GM21576 (cell line): ENCODE measurements at regions not wholly inside any gene's neighbourhood (a gene's known extent, or its start where the extent isn't known, plus 50 kb on each side); places are given as distances from the start of the nearest gene placed in this dataset.

Experiments
- ATAC-seq: cut with Tn5 transposase; IDR thresholded peaks from one replicate; pipeline ENCODE4 v1.9.1; 2021; ENCODE audit warnings: mild to moderate bottlenecking, moderate library complexity; ENCODE audit not compliant: unreplicated experiment

DNA sequence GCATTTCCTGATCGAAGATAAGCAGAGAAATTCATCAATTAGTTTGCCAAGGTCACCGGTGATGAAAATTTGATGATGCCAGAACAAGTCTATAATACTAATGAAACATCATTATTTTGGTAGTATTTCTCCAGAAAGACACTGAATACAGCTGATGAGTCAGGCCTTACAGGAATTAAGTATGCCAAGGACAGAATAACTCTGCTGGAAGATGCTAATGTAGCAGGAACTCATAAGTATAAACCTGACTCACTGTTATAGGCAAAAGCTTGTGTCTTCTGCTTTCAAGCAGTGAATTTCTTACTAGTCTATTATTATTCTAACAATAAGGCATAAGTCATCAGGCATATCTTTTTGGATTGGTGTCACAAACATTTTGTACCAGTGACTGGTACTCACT, 1825.1 kb upstream of the IGFBP7 start:
- ATAC-seq: no peak

DNA sequence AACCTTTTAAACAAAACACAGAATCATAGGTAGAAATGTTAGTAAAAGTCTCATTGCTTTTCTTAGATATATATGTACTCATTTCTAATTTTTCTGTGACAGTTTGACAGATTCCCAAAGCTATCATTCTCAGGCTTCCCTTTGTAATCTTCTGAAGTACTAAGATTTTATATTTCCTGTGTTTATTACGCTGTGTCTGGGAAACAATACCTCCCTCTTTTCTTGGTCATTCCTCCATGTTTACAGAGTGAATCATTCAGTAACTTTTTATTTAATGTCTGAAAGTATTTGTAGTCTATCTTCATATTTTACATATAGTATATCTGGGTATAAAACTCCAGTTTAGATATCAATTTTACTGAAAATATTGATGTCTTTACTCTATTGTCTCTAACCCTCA, 1826.3 kb upstream of the IGFBP7 start:
- no peak for ATAC-seq

DNA sequence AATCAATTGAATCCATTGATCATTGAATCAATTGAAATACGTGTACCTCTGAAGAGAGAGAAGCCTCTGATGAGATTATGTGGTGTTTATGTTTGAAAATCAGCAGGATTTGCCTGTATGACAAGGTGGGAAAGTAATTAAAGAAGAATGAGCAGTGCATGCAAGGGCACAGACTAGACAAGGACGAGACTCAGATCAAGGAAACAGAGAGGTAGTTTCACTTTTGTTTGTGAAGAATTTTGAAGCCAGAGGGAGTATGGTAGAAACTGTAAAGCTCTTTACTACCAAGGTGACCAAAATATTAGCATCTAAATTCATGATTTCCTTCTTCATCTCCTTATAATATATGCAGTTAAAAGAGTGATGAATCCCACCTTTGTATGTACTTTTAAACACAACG, 1830.0 kb upstream of the IGFBP7 start:
- ATAC-seq: no peak

DNA sequence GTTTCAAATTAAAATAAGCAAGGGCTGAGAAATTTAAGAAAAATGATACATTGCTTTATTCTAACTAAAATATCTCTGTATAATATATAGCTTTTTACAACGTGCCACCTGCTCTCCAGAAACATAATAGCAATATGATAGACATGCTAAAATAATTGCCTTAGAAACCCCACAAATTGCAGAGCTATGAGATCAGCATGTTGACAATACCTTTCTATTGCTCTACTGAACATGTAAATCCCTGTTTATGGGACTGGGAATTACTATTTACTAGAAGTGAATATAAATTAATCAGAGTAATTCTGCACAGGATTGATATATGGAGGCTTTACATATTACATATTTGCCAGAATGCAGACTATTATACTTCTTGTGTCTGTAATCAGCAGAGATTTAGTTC, 1831.1 kb upstream of the IGFBP7 start:
- no peak for ATAC-seq

DNA sequence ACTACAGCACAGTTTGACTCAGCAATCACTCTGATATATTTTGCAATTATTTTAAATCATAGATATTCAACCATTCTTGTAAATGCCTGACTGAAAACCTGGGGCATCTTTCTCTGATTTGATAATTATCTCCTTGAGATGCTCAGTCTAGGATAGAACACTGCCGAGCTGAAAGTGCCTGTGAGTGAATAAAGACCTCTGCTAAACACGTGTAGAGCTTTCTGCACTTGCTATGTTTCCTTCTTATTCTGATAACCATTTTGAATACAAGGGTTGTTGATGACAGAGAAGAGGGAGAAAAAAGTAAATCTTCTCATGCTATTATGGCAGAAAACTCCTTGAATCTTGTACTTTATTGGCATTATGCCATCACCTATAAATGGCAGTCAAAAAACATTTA, 1843.4 kb upstream of the IGFBP7 start:
- no peak for ATAC-seq

DNA sequence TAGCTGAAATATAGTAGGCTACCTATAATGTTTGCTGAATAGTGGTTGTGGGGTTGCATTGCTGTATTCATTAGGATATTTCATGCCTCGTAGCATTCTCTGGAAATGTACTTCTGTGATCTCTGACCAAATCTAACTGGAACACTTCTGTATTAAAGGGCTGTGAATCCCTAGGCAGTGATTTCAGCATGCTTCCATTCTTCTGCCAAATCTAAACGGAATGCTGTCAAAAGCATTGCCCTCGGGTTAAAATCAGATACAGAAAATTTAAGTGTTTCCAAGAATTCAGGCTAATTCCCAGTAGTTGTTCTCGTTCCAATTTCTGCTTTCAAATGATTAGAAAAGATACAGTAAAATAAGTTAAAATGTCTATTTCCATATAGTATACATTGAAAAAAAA, 1847.5 kb upstream of the IGFBP7 start:
- no peak for ATAC-seq

DNA sequence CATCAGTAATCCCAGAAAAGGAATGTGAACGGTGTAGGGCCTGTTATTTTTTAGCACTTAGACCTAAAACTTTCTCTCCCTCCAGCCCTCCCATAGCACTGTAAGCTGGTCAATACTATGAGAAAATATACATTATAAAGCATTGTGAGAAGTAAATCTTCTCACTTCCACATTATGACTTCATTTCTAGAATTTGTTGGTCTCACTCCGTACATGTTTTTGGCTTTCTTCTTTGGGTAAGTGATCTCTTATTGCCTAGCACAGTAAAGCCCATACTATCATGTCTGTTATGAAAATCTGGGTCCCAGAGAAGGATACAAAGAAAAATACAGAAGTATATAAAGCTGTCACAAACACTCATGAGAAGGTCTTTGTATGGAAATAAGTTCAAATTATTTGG, 1851.1 kb upstream of the IGFBP7 start:
- no peak for ATAC-seq

DNA sequence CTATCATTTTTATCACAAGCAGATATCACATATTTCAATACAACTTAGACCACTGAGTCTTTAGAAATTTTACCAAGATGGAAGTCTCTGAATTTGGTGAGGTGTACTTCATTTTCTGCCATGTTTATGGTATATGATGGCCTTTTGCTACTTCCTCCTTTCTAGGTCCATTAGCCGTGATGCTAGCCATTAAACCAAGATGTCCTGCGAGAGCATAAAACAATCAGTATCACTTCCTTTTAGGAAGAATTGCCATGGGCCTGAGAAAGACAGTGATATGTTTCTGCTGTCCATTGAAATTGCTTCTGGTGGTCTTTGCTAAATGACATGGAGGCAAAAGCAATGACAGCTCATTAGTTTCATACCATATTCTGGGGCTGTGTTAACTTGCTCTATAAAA, 1851.7 kb upstream of the IGFBP7 start:
- no peak for ATAC-seq

DNA sequence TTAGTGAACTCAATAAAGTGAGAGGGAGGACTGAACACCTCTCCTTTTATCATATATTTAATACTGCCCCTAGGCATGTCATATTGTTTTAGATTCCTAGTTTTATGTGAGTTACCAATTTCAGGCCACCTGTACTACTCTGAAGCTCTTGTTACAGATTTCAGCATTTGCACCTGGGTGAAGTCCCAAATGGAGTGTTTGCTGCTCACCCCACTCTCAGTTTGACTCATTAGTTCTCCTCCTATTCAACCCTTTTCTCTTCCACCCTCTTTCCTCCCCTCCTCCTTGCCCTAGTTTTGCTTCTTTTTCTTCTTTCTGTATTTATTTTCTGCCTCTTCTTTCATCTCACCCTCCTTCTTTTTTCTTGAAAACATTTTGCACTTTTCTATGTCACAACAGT, 1852.2 kb upstream of the IGFBP7 start:
- no peak for ATAC-seq

DNA sequence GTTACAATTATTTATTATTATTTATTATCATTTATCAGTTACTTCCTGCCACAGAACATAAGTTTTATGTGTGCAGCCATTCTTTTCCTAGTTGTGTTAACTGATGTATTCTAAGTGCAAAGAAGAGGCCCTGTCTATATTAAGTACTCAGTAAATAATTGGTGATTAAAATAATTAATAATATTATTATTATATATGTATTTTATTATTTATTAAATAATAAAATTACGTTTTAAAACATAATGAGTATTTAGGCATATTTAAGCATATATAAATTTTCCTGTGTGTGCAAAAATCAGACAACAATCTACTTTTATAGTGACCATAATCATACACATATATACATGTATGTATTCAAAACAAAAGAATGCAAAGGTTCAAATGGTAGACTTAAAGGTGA, 1871.6 kb upstream of the IGFBP7 start:
- ATAC-seq: no peak

DNA sequence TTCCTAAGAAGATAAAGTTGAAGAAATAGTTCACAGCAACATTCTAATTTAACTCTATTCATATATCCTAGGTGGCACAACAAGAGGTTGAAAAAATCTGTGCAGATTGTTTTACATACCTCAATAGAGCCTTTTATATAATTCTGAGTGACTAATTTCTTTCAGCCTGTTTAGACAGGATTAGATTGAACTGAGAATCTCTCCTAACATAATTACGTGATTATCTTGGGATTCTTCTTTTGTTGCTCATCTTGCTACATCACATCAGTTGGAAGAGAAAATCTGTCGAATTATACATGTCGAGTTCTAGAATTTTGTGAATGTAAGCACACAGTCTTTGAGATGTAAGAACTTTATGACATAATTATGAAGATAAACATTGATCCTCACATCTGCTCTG, 1873.7 kb upstream of the IGFBP7 start:
- no peak for ATAC-seq

DNA sequence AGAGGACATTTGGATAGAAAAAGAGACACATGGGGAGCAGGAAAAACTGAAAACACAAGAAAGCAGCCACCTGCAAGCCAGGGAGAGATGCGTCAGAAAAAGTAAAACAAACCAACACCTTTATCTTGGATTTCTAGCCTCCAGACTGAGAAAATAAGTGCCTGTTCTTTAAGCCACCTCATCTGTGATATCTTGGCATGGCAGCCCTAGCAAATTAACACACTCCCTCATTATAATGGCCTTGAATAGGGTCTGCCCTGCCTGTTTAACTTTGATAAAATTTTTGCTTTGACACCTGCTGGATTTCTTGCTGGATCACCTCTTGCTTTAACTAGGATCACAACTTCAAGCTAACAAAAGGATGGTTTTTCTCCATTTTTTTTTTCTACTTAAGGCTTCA, 1892.0 kb upstream of the IGFBP7 start:
- ATAC-seq: no peak

DNA sequence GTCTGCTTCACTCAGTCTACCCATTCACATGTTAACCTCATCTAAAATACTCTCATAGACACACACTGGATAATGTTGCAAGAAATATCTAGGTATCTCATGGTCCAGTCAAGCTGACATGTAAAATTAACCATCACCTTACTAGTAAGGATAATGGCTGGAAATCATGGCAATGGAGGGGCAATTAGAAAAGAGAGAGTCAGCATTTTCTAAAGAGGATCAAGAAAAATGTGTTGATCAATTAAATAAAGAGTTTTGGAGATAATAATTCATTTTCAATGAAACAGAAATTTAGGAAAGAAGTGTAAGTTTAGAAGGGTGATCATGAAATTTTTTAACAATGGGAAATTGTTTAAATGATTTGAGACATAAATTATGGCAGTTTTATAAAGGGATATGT, 1914.1 kb upstream of the IGFBP7 start:
- no peak for ATAC-seq

DNA sequence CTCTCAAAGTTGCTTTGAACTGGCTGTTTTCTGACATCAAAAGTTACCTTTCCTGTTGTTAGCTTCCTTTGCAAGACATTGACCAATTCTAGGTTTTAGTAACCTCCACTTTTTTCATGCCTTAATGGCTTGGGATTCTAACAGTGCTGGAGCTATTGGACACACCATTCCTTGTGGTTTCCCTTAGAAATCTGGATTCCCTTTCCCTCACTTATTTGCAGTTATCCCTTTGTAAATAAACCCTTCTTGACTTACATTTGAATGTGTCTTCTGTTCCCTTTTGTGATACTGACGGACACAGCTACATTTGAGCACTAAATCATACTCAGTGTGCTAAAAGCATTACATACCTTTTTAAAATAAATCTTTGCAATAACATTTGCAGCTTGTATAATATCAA, 1927.6 kb upstream of the IGFBP7 start:
- ATAC-seq: no peak

DNA sequence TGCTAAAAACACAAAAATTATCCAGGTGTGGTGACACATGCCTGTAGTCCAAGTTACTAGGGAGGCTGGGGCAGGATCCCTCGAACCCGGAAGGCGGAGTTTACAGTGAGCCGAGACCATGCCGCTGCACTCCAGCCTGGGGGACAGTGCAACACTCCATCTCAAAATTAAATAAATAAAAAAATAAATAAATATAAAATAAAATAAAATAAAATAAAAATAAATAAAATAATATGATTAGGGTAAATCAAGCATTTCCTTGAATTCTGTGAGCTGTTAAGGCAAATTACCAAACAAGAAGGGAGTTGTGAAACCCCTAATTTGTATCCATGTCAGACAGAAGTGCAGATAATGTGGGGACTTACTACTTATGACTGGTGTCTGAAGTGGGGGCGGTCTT, 1928.9 kb upstream of the IGFBP7 start:
- ATAC-seq: no peak

DNA sequence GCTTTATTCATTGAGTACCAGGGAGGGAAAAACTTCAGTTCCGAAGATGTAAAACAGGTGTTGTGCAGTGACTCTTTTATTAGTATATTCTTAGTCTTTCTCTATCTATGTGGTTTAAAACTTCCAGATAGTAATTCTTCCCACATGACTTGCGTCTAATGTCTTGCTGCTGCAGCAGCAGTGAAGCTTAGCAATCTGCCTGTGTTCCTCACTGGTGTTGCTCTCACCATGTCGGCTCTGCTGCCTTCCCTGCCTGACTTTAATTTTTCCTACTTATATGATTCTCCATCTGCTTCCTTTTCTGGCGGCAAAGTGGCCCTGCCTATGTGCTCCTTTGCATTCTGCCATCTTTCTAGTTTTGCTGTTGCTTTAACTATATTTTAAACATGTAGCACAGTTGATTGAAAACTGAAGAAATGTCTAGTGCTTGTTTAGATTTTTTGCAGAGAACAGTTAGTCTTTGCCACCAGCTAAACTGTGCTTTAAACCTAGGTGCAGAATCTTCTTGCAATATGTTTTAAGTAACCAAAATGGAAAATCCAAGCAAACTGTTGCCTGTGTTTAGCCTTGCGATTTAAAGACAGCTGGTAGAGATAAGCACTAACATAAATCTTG, 1934.2 kb upstream of the IGFBP7 start:
- ATAC-seq: no peak

DNA sequence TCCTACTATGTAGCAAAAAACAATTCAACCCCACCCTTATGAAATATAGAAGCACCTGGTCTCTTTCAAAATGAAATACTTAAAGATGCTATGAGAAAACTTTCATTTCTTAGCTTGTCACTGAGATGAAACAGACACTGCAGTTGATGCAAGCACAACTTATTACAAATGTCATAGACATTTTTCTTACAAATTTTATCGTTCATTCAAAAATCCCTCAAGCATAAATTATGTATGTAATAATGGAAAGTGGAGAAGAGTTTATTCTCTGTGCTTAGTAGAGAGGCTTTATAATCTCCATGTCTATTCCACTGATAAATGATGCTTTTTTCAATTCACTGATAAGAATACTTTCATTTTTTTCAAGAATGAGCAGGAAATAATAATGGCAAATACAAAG, 1943.9 kb upstream of the IGFBP7 start:
- ATAC-seq: no peak

DNA sequence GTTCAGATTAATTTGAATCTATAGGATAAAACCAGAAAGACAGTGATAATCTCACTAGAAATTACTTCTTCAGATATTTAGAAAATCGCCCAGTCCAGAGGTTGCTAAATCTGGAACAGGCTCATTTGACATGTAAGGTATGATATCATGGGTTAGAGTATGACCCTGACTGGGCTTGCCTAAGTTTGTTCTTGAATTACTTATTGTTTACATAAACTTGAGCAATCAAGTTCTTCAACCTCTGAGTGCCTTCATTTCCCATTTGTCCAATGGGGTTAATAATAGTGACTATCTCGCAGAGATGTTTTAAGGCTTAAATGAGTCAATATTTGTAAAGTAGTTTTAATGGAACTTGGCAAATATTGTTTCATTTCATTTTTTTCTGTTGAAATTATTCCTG, 1947.6 kb upstream of the IGFBP7 start:
- no peak for ATAC-seq

DNA sequence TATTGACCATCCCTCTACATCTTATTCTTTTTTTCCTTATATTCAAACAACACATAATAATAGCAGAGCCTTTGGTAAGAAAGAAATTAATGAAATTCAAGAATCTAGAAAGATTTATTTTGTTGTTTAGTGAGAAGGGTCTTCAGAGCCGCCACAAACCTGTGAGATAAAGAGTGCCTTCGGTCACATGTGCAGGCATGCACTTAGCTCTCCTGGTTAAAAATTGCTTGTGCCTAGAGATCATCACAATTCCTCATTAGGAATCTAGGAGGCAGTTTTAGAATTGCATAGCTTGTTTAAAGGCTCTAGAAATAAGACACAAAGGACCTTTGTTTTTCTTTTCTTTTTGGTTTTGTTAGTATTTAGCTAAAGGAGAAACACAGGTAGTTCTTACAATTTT, 1948.4 kb upstream of the IGFBP7 start:
- no peak for ATAC-seq

DNA sequence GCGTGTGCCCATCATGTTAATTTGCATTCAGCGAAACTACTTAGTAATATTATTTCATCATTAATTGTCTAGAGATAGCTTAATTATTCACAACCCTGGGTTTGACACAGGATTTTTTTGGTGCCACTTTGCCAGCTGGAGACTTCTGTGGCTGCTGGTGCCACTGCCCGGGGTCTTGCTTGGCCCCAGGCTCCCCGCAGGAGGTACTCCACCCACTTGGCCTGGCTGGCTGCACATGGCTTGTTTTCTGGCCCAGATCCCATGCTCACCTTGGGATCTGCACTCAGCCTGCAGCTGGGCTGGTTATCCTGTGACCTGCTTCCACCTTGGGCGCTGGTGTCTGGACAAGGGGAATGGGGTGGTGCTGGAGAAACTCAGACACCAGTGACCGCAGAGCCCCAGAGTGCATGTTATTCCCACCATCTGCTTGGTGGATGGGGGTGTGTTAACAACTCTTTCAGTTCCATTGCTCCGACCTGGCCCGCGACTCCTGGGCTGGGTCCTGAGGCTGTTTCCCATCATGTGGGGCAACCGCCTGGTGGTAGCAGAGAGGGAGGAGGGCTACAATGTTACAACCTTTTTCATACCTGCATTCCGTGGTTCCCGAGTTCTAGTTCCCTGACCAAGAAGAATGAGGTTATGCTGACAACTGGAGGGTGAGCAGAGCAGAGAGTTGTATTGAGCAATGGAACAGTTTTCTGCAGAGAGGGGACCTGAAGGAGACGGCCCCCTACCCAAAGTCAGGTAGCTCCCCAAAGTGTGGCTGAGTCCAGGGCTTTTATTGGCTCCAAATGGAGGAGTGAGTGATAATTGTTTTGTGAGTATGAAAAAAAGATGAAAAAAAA, 1950.0 kb upstream of the IGFBP7 start:
- ATAC-seq: no peak

DNA sequence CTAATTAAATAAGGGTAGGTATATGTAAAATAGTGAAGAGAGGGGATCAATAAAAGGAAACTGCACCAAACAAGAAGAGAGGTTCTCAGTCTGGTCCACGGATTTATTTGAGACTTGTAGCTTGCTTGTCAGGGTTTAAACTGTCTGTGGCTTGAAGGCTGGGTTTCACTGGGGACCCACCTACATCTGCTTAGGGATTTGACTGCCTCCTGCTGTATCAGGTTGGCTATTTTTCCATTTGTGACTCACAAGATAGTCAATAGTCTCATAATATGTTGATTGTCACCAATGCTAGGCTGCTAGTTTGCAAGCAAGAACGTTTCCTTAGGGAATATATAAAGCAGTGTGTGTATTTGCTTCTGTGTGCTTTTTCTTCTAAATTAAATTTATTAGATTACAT, 1950.7 kb upstream of the IGFBP7 start:
- ATAC-seq: no peak

DNA sequence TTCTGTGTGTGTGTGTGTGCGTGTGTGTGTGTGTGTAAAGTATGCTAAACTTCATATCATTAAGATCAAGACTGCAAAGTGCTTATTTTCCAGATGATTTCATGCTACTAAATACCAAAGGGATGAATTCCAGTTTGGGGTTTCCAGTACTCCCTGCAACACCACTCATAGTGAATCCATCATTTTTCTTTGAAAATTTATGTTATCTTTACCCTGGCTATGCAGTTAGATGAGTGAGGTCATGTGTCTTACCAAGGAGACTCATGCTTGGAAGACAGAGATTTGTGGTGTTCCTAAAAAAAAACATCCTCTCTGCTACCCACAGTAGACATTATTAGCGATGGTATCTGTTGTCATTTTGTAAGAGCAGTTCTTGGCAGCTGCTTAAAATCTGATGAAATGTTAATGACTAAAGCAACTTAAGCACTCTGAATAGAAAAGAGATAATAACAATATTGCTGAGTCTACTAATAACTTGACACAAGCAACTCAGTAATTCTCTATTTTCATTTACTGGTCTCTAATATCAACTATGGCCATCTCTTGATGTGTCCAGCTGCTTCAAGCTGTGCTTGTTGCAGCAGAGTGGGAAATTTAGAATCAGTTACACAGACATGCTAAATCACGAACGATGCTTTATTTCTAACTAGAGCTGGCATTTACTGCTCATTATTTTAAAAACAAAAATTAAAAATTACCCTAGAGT, 1953.0 kb upstream of the IGFBP7 start:
- ATAC-seq: no peak
